ENCODE measurements at regions not wholly inside any gene's neighbourhood (a gene's known extent, or its start where the extent isn't known, plus 50 kb on each side); places are given as distances from the start of the nearest gene placed in this dataset.
A peak's percentile ranks its signal among the peaks of the same experiment; 100 is the strongest.

GRCh38 chr9:115379719-115380118 lies 261.8 kb upstream of the TNC start:
- Histone ChIP-seq H3K4me3 (no peak overlapping the region), H3K4me1 (no peaks in the 10 kb centered on the region), H3K27me3 (no peaks in the 10 kb centered on the region), H3K27ac (no peak overlapping the region), H3K9me3 (peaks cover 0 to 27% (median 14%) of the 10 kb centered on the region in 12 donors), H3K36me3 (no peaks in the 10 kb centered on the region)
- intact Hi-C loops (cut with DNase I), result no loop called here
- no peak for TF ChIP-seq CTCF (IDR thresholded peaks at IDR 0.05)
- TF ChIP-seq POLR2A (IDR thresholded peaks at IDR 0.05), result no peak
- ATAC-seq (no peak), DNase-seq (no peak)
- WGBS, 4 donors, result 68 to 100% (median 78%) methylated on average over 2 to 3 of the region's 3 CpGs

GRCh38 chr9:115382865-115383264 lies 264.9 kb upstream of the TNC start:
- Histone ChIP-seq H3K36me3 (no peaks in the 10 kb centered on the region), H3K4me1 (no peaks in the 10 kb centered on the region), H3K9me3 (peaks cover 0 to 27% (median 14%) of the 10 kb centered on the region in 12 donors), H3K4me3 (no peak overlapping the region), H3K27ac (no peak overlapping the region), H3K27me3 (no peaks in the 10 kb centered on the region)
- no peak for DNase-seq
- intact Hi-C loops (cut with DNase I), result no loop called here
- 75 to 89% (median 80%) methylated on average over 2 of the region's 2 CpGs for WGBS, 4 donors
- no peak for TF ChIP-seq POLR2A (IDR thresholded peaks at IDR 0.05)
- TF ChIP-seq CTCF (IDR thresholded peaks at IDR 0.05), result no peak
- no peak for ATAC-seq

DNA sequence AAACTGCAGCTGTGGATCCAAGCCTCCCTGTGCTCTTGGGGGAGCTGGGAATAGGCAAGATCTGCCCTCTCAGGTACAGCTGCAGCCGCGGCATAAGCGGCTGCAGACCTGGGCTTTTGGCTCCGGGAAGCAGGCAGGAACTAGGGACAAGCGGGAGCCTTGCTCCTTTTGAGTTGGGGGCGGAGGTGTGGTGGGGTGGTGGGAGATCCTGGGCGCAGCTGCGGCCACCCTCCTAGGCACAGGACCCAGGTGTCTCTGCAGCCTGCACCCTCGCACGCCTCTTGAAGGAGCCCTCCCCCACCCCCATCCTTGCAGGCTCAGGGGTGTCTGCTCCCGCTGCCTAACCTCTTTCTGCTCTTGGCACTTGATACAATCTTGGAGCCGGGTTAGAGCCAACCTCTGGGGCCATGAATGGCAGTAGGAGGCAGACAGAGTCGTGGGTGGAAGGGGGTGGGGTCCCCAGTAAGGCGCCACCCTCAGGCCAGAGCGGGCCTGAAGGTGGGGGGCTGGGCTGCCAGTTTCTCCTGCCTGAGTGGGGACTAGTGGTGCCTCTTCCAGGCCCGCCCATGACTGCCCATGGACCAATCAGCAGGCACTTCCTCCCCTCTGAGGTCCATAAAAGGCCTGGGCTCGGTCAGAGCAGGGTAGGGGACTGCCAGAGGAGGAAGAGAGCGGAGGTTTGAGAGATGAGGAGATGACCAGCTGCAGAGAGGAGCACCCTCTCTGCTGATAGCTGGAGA lies 267.6 kb upstream of the TNC start:
- H3K4me3 ChIP-seq, result no peak overlapping the region
- TF ChIP-seq POLR2A (IDR thresholded peaks at IDR 0.05) (no peak), CTCF (IDR thresholded peaks at IDR 0.05) (no peak)
- H3K4me1 ChIP-seq, result no peaks in the 10 kb centered on the region
- no peaks in the 10 kb centered on the region for H3K27me3 ChIP-seq
- H3K27ac ChIP-seq, result no peak overlapping the region
- DNase-seq, result no peak
- peaks cover 0 to 27% (median 14%) of the 10 kb centered on the region in 12 donors for H3K9me3 ChIP-seq
- intact Hi-C loops (cut with DNase I), result no loop called here
- no peak for ATAC-seq
- H3K36me3 ChIP-seq, result no peaks in the 10 kb centered on the region
- 78 to 87% (median 84%) methylated on average over 10 to 18 of the region's 18 CpGs for WGBS, 4 donors

- ATAC-seq (no peak), DNase-seq (no peak)
- Histone ChIP-seq H3K27me3 (no peaks in the 10 kb centered on the region), H3K27ac (peak overlapping the region in 3 of 12 donors; percentile 10 to 39 (median 13)), H3K36me3 (no peaks in the 10 kb centered on the region), H3K4me1 (no peaks in the 10 kb centered on the region), H3K9me3 (peaks cover 0 to 22% (median 14%) of the 10 kb centered on the region in 12 donors), H3K4me3 (no peak overlapping the region)
- intact Hi-C loops (cut with DNase I), result no loop called here
- WGBS, 4 donors, result 27 to 71% (median 39%) methylated on average over 2 of the region's 2 CpGs
- TF ChIP-seq CTCF (IDR thresholded peaks at IDR 0.05), result no peak
- TF ChIP-seq POLR2A (IDR thresholded peaks at IDR 0.05), result no peak
Measured at GRCh38 chr9:115386963-115387770, 269.2 kb upstream of the TNC start.
